ENCODE measurements at regions not wholly inside any gene's neighbourhood (a gene's known extent, or its start where the extent isn't known, plus 50 kb on each side); places are given as distances from the start of the nearest gene placed in this dataset.
"Not testable (repeated sequence)": the region's sequence is repeated elsewhere in the genome, so short reads cannot be mapped to it uniquely, and the experiment has no call there.

DNA sequence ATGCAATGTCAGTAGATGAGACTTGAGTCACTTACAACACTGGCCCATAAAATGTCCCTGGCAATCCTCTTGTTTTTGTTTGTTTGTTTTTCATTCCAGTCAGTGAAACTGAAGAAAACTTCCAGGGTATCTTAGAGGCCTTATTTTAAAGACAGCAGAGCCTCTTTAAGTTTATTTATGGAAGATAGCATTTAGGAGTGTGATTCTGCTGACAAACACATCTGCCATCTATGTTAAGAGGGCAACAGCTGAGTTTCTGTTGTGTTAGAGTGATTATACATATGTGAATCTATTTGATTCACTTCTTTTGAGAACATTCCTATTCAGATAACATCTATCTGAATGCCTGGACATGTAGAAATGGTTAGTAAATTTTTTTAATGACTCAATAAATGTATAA, 812.6 kb downstream of the TENT5A start:
- no peak for DNase-seq

DNA sequence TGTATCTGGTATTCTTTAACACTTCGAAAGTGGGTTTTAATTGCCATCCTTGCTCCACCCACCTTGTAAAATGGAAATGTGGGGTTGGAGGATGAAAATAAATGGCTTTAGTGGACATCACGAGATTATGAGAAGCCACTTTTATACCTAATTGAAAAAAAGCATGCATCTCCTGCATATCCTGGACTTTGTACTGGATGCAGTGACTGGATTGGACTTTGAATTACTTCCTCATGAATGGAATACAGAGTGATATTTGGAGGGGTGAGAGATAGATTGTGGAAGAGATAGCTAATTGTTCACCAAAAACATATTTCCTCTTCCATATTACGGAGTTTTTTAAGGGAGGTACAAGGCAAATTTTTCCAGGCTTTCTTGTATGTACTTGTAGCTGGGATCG, 813.0 kb downstream of the TENT5A start:
- DNase-seq: no peak

DNA sequence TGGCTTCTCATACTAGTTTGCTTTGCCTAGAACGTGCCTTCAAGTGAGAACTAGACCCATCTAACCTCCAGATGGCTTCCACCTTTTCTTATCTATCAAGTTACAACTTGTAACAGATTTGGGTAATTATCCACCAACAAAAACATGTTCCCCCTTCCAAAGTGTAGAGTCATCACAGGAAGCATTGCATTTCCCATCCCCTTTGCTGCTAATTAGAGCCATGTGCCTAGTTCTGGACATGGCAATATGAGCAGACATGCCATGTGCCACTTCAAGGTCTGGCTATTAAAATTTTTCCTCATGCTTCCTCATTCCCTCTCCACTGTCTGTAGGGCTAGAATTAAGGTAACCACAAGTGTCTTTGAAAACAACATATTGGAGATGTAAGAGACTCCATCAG, 814.4 kb downstream of the TENT5A start:
- no peak for DNase-seq

DNA sequence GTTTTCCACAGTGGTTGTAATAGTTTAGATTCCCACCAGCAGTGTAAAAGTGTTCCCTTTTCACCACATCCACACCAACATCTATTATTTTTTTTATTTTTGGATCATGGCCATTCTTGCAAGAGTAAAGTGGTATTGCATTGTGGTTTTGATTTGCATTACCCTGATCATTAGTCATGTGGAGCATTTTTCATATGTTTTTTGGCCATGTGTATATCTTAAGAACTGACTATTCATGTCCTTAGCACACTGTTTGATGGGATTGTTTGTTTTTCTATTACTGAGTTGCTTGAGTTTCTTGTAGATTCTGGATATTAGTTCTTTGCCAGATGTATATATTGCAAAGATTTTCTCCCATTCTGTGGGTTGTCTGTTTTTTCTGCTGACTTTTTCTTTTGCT, 820.1 kb downstream of the TENT5A start:
- no peak for DNase-seq

DNA sequence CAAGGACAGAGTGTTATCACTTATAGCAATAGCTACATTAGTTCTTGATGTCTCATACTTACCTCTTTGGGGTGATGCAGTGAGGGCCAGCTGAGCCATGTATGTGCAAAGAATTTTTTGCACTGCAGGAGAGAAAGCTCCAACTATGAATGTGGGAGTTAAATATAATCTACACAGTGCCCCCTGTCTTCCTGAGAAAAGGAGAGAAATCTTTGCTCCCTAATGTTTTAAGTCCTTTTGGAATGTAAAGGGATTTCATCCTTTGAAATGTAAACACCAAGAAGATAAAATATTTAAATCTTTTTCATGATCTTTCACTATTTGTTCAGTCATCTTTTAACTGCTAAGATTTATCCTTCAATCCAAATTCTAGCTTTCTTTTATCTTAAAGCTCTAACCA, 822.1 kb downstream of the TENT5A start:
- no peak for DNase-seq

DNA sequence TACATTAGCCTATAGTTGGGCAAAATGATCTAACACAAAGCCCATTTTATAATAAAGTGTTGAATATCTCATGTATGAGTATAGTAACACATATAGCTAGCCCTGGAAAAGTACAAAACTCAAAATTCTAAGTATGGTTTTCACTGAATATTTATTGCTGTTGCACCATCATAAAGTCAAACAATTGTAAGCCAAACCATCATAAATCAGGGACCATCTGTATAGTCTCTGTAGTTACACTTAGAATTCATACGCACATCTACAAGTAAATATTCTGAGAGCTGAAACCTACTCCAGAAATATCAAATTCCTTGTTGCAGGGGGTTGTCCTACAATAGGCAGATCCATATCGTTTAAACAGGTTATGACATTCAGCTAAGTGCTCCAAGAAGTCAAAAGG, 817.3 kb downstream of the BCKDHB start:
- DNase-seq: no peak

- no peak for DNase-seq
Measured at GRCh38 chr6:80922916-80923455, 816.5 kb downstream of the BCKDHB start.

DNA sequence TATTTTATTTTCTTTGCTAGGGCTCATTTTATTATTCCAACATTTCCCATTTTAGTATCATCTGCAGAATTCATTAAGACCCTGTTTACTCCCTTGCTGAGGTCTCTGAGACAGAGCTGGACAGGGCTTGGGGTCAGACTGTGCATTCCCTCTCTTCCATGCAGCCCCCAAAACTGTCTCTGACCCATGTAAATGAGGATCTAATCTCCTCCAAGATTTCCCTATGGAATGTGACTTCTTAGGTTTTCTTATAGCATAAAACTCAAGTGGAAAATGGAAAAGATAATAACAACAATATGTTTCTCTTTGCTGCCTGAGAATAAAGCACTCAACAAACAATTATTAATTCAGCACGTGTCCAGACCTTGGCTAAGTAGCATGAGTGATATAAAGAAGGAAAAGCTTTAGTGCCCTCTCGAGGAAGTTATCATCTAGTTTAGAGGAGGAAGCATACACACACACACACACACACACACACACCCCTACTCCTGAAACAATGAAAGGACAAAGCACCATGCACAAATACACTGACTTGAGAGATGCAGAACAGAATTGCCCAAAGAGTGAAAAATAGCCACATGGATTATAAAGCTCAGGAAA, 815.5 kb downstream of the BCKDHB start:
- no peak for DNase-seq

- DNase-seq: no peak
Measured at GRCh38 chr6:80907831-80908230, 801.4 kb downstream of the BCKDHB start.

GRCh38 chr6:80903711-80904110, 797.2 kb downstream of the BCKDHB start:
- no peak for DNase-seq

DNA sequence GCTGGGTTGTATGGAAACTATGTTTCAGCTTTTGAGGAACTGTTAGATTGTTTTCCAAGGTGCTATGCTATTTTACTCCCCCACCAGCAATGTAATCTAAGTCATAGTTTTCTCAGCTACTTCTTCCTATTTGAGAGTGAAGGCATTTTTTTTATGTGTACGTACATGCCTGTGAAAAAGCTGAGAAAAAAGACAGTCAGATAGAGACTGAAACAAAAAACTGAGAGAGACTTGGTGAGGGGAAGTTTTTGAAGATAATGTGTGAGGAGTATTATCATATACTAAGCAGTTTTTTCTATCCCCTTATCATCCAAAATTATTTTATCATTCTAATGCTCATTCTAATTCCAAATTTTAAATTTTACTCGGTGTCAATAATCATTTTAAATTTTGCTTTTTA, 780.0 kb downstream of the BCKDHB start:
- DNase-seq: no peak

DNA sequence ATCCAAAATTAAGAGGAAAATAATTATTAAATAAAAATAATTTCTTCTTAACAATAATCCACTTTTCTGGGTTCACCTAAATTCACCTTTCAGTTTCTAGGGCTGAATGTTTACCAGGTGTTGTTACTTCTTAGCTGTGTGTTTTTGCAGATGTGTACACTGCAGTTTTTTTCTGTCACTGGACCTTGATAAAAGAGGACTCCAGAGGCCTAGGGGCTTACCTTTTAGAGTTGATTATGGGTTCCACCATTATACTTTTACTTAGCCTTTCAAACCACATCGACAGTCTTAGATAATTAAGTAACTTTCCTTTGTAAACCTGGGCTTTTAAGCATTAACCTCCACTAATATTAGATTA, 766.5 kb downstream of the BCKDHB start:
- DNase-seq: no peak

DNA sequence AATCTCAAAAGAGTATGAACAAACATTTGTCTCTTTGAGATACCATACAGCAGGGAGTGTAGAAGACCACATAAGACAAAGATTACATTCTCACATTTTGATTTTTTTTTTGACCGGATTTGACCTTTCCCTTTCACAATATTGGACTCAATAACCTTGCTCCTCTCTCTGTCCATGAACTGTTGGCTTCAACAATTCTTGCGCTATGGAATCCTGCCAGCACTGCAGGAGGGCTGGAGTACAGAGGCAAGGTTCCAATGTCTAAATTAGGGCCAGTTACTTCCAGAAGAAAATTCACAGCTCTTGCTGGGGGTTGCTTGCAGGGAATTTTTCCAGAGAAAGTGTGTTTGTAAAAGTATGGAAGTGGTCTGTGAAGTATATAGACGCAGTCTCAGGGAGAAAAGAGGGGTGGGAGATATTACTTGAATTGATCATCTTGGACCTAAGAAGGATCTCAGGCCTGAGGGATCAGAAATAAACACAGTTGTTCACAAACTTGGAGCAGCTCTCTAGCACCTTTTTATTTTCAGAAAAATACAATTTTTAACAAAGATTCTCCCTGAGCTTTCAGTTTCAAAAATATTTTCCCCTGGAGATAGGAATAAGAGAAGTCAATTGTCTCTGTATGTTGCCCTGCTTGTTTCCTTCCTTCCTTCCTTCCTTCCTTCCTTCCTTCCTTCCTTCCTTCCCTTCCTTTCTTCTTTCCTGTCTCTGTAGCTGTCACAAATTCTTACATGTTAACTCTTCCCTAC, 765.9 kb downstream of the BCKDHB start:
- DNase-seq: no peak

DNA sequence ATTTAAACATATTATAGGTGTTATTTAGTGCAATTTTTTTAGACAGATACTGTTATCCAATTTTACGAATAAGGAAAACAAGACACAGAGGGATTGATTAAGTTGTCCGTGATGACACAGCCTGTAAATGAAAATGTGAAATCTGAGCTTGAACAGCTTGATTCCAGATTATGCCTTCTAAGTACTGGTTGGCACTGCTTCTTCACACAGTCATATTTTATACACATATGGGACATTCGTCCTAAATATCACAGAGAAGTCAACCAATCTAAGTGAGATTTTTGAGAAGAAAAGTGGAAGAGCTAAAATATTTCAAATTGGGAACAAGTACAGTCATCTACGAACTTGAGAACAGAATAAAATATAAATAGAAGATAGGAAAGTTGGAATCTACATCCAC, 756.3 kb downstream of the BCKDHB start:
- DNase-seq: no peak

DNA sequence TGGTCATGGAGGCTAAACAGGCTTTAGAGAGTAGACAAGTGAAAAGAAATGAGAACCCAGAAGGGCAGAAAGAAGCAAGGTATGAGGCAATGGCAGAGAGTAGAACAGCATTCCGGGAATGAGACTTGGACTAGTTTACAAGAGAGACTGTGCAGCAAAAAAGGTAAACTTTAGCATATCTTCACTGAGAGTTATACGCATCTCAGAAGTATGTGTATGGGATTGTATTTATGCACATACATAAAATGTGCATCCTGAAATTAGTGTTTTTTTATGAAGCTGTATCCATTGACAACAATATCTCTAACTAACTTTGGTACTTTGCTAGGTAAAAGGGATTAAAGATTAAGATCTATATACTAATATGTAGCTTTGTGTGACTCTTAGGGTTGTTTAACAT, 753.6 kb downstream of the BCKDHB start:
- DNase-seq: no peak

- not testable (repeated sequence) for DNase-seq
Measured at GRCh38 chr6:80847973-80848372, 741.5 kb downstream of the BCKDHB start.

DNA sequence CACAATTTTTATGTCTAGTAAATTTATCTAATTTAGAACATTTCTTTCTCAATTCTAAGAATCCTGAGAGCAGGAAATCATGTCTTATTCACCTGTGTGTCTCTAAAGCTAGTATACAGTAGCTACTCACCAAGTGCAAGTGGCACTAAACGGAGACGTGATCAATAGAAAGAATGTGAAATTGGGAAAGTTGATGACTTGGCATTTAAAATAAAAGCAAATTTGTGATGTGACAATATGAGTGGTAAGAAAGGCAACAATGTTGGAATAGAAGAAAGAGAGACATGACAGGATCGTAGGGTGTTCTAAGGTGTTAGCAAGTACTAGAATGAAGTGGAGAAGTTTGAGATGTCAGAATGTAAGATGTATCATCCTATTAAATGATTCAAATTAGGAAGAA, 725.9 kb downstream of the BCKDHB start:
- no peak for DNase-seq

DNA sequence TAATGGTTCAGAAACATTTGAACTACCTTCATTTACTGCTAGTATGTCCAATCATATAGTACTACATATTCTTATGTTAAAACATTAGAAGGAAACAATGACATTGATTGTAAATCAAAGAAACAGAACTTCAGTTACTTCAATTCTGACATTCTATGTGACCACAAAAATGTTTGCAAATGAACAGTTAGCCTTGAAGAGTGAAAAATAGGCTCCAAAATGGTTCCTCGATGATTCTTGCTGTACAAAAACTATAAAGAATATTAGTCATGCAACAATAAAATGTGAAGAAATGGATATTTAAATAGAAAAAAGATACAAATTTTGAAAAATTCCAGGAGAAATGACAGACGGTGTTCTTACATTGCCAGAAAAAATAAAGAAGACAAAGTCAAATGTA, 686.9 kb downstream of the BCKDHB start:
- DNase-seq: no peak

GRCh38 chr6:80792151-80792550, 685.7 kb downstream of the BCKDHB start:
- no peak for DNase-seq

GRCh38 chr6:80789912-80790570, 683.6 kb downstream of the BCKDHB start:
- DNase-seq: no peak

GRCh38 chr6:80783271-80783670, 676.8 kb downstream of the BCKDHB start:
- not testable (repeated sequence) for DNase-seq

GRCh38 chr6:80771941-80772340, 665.5 kb downstream of the BCKDHB start:
- no peak for DNase-seq

- DNase-seq: no peak
Measured at GRCh38 chr6:80769106-80769505, 662.6 kb downstream of the BCKDHB start.
